ENCODE measurements at regions not wholly inside any gene's neighbourhood (a gene's known extent, or its start where the extent isn't known, plus 50 kb on each side); places are given as distances from the start of the nearest gene placed in this dataset.
A peak's percentile ranks its signal among the peaks of the same experiment; 100 is the strongest.

DNA sequence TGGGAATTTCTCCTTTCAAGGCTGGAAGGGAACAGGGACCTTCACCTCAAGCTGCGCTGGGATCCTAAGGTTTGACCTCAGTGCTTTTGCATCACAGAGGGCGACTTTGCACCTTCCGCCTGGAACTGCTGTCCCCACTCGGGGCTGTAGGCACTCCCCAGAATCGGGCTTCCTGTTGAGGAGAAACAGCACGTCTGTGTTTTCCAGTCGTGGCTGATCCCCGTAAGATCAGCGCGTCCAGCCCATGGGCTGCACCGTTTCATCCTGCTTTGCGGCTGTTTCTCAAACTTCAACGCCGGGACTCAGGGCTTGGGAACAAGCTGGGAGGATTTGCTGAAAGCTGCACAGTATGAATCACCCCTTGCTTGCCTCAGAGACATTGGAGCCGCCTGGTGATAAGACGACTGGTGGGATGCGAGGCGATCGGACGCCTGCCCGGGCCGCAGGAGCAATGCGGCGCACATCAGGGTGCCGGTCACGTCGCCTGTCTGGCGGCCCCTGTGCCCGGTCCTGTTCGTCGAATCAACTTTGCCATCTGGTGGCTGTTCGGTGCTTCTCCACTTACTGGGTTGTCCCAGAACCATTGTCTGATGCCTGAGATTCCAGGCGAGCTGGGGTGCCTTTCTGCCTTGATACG is 53.6 kb upstream of the FRMD1 start:
- DNase-seq: peak; percentile 58

DNA sequence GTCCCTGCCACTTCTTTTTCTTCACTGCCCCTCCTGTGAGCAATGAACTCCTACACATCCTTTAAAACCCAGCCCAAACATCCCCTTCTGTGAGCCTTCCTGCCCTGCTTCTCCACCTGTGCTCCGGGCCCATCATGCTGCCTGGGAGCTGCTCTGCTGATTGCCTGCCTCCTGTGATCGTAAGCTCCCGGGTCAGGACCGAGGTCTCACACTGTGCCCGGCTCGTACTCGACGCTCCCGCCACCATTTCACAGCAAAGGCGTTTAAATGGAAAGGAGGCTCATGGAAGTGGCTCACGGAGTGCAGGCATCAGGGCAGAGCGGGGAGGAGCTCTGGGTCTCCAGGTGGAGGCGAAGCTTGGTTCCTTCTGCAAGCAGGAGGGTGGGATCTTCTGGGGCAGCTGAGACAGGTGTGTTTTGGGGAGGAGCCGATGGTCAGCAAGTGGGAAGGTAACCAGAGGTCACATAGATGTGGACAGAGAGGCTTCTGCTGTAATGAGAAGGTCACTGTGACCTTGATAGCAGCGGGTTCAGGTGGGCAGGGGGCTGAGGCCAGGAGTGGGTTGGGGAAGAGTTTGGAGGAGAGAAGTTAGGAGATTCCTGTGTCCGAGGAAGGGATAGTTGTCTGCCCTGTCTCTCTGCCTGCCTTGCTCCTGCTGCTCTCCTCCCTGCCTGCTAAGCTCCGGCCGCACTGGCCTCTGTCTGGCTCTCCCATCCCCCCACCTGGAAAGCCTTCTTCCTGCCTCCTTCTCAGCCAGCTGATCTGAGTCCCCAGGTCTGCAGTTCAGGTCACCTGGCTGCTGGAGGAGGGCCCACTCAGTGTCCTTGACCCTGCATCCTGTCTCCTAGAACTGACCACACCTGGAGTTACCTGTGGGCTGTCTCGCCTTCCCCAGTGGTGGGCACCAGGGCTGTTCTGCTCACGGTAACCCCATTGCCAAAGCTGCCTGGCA is 52.7 kb upstream of the FRMD1 start:
- no peak for DNase-seq

DNA sequence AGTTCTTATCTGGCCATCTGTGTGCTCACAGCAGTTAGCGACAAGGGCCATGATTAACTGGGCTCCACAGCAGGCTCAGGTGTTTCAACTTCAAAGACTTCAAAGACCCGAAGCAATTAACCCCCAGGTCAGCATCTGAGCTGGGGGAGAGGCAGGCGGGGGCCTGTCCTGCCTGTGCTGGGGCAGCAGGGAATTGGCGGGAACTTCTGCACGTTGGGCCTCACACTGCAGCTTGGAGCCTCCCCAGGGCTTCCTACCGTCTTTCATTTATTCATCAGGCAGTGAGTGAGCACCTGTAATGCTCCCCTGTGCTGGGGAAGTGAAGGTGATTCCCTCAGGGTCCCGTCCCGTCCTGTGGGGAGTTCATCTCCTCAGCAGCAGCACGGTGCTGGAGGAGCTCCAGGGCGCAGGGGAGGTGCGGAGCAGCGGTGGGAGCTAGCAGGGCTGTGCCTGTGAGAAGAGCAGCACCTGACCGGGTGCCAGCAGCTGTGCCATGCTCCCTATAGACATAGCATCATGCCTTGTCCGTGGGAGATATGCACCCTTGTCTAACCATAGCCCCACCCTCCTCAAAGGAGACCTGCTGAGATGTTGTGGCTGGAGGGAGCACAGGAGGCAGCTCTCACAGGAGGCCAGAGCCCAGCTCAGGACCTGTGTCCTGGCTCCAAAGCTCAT is 51.8 kb upstream of the FRMD1 start:
- DNase-seq: no peak

DNA sequence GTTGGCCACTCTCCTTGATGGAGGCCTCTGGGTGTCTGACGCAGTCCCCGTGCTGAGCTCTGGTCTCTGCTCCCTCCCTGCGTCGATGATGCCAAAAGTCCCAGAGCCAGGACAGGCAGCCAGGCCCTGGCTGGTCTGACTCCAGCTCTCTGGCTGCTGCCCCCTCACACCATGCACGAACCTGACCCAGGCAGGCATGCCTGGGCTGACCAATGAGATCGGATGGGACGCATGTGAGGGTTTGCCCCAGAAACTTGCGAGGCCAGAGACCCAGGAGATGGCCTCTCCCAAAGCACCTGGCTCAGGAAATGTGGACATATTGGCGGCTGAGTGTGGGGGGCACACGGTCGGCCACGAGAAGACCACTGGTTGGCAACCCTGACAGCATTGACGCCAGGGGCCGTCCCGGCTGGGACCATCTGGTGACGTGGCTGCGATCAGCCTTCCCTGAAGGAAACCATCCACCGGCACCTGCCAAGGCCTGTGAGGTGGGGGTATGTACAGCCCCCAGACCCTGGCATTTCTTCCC is 51.2 kb upstream of the FRMD1 start:
- DNase-seq: no peak

DNA sequence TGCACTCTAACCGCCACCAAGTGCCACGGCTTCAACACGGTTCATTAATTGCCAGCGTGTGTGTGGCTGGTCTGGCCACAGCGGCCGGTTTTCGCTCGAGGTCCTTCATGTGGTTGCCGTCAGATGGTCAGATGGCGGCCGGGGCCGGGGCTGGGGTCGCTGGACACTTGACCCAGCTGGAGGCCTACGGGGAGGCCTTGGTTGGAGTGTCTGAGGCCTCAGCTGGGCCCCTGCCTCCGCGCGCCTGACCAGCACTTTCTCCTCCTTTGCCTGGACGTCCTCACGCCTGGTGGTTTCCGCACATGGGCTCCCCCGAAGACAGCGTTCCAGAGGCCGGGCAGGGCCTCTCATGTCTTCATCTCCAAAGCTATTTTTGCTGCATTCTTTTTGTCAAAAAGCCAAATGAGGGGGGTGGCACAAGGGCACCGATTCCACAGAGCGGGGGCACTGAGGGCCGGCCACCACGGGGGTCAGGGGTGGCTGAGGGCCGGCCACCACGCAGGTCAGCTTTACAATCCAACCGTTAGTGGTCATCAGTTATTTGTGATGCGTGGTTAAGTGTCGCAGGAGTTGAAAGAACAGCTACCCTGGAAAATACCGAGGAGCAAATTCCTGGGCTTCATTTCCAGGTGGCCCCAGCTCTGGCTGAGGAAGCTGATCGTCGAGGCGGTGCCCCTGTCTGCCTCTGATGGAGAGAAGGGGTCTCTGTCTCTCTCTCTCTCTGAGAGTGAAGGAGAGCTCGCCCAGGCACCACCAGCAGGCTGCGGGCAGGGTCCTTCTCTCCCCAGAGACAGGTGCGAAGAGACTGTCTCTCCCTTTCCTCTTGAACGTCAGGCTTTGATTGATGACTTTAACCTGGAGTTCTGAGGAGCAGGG is 50.5 kb upstream of the FRMD1 start:
- no peak for DNase-seq

DNA sequence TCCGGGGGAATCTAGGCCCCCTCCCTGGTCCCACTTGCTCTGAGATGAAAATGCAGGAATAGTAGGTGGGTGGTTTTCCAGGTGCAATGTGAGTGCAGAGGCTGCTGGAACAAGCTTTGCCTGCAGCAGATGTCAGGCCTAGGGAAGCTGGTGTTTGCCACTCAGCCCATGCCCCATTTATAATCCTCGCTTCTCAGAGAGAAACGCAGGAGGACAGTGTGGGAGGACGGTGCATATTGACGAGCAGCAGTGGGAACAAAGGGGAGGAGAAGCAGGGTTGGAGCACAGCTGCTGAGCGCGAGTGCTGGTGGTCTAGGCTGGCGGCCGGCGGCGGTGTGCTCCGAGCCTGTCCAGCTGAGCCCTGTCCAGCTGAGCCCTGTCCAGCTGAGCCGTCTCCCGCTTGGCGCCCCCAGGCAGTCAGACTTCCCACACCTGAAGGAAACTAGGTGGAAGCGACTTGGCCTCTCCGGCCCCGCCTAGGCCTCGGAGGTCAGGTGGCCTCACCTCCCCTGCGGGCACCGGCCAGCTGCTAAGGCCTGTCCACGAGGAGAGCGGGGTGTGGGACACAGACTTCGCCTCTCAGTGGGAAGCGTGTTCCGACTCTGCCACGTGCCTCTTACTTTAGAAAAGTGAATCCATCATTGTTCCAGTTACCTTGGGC is 49.7 kb upstream of the FRMD1 start:
- no peak for DNase-seq

Measured in fibroblast of skin of abdomen (primary cell).